Astrocyte (in vitro differentiated cells and primary cell): ENCODE measurements at regions not wholly inside any gene's neighbourhood (a gene's known extent, or its start where the extent isn't known, plus 50 kb on each side); places are given as distances from the start of the nearest gene placed in this dataset.

Experiments
- EZH2 ChIP-seq: IDR thresholded peaks from 2 replicates; pipeline ENCODE4 v1.6.1; 2012; ENCODE audit warnings: mild to moderate bottlenecking, low read length, inconsistent platforms; ENCODE audit not compliant: insufficient read depth
- TF ChIP-seq, protein P1 (sequence below): IDR thresholded peaks from 2 replicates; pipeline ENCODE4 v1.5.1; 2011; ENCODE audit warnings: low read depth, mild to moderate bottlenecking, inconsistent platforms, low read length, moderate library complexity; ENCODE audit not compliant: insufficient read depth

- TF ChIP-seq, protein P1, sequence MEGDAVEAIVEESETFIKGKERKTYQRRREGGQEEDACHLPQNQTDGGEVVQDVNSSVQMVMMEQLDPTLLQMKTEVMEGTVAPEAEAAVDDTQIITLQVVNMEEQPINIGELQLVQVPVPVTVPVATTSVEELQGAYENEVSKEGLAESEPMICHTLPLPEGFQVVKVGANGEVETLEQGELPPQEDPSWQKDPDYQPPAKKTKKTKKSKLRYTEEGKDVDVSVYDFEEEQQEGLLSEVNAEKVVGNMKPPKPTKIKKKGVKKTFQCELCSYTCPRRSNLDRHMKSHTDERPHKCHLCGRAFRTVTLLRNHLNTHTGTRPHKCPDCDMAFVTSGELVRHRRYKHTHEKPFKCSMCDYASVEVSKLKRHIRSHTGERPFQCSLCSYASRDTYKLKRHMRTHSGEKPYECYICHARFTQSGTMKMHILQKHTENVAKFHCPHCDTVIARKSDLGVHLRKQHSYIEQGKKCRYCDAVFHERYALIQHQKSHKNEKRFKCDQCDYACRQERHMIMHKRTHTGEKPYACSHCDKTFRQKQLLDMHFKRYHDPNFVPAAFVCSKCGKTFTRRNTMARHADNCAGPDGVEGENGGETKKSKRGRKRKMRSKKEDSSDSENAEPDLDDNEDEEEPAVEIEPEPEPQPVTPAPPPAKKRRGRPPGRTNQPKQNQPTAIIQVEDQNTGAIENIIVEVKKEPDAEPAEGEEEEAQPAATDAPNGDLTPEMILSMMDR: no peak
- no peak for TF ChIP-seq EZH2
These were observed 338.9 kb downstream of the GADD45G start for GRCh38 chr9:89943728-89944127.
